ENCODE measurements at regions not wholly inside any gene's neighbourhood (a gene's known extent, or its start where the extent isn't known, plus 50 kb on each side); places are given as distances from the start of the nearest gene placed in this dataset.

DNA sequence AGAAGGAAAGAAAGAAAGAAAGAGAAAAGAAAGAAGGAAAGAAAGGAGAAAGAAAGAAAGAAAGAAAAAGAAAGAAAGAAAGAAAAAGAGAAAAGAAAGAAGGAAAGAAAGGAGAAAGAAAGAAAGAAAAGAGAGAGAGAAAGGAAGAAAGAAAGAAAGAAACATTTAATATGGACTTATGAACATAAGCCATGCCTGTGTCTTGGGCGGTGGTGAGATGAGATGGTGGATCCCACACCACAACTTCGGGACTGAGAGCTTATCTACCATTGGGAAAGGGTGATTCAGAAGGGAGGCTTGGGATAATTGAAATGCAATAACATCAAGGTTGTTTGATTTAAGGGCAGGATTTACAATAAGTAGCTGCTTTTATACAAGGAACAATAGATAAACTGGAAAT is 843.9 kb upstream of the AUTS2 start:
- FAIRE-seq (no peak), DNase-seq (no peak)
- Histone ChIP-seq H3K27me3 (ENCODE audit: control insufficient read depth in 3 of 3, insufficient read depth in 3 of 3, low read length in 3 of 3) (no peaks in the 10 kb centered on the region), H3K36me3 (ENCODE audit: control insufficient read depth in 3 of 3, insufficient read depth in 2 of 3, low read depth in 1 of 3, low read length in 3 of 3) (no peaks in the 10 kb centered on the region), H3K4me1 (ENCODE audit: control insufficient read depth in 3 of 3, insufficient read depth in 2 of 3, low read depth in 1 of 3, low read length in 2 of 3) (no peaks in the 10 kb centered on the region), H3K9me3 (ENCODE audit: control insufficient read depth in 2 of 2, insufficient read depth in 1 of 2, low read depth in 1 of 2, low read length in 1 of 2) (no peaks in the 10 kb centered on the region), H3K27ac (ENCODE audit: low read depth in 1 of 3, low read length in 2 of 3) (no peak overlapping the region), H3K4me3 (ENCODE audit: low read depth in 1 of 3, low read length in 3 of 3) (no peak overlapping the region)
- WGBS, 3 donors = 83 to 94% (median 87%) methylated on average over 2 of the region's 2 CpGs

DNA sequence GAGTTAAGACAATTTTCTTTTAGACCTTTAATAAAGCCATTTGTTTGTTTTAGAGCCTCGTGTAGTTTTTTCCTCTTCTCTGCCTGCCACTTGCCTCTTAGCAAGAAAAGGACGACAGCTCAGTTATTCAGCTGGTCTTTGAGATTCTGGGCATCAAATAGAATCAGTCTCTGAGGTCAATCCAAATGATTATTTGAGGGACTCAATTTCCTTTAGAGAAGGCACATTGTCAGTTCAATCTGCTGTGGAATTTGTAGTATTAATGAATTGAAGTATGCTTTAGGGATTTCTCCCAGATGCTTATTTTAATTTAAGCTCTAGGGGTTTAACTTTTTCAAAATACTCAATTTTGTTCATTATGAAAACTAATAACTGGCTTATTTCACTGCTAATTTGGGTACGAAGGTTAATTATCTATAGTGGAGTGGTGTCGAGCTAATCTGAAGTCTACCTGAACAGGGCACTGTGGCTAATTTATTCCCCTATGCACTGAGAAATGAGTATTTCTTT is 841.2 kb upstream of the AUTS2 start:
- Histone ChIP-seq H3K4me1 (ENCODE audit: control insufficient read depth in 3 of 3, insufficient read depth in 2 of 3, low read depth in 1 of 3, low read length in 2 of 3) (no peaks in the 10 kb centered on the region), H3K27ac (ENCODE audit: low read depth in 1 of 3, low read length in 2 of 3) (no peak overlapping the region), H3K27me3 (ENCODE audit: control insufficient read depth in 3 of 3, insufficient read depth in 3 of 3, low read length in 3 of 3) (no peaks in the 10 kb centered on the region), H3K36me3 (ENCODE audit: control insufficient read depth in 3 of 3, insufficient read depth in 2 of 3, low read depth in 1 of 3, low read length in 3 of 3) (no peaks in the 10 kb centered on the region), H3K4me3 (ENCODE audit: low read depth in 1 of 3, low read length in 3 of 3) (no peak overlapping the region), H3K9me3 (ENCODE audit: control insufficient read depth in 2 of 2, insufficient read depth in 1 of 2, low read depth in 1 of 2, low read length in 1 of 2) (peaks cover 0 to 3% of the 10 kb centered on the region in 2 donors)
- WGBS, 3 donors = 46 to 68% (median 50%) methylated on average over 4 of the region's 4 CpGs
- DNase-seq = no peak
- FAIRE-seq = no peak

DNA sequence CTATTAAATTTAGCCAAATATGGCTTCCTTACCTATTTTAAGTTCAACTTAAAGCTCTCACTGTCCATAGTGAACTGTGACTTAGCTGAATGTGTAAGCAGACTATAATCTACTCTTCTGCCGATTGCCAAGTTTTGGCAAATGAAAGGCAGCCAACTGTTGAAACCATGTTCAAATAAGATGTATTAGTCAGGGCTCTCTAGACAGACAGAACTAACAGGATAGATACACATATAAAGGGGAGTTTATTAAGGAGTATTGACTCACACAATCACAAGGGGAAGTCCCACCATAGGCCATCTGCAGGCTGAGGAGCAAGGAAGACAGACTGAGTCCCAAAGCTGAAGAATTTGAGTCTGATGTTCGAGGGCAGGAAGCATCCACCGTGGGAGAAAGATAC is 837.7 kb upstream of the AUTS2 start:
- Histone ChIP-seq H3K27me3 (ENCODE audit: control insufficient read depth in 3 of 3, insufficient read depth in 3 of 3, low read length in 3 of 3) (no peaks in the 10 kb centered on the region), H3K4me3 (ENCODE audit: low read depth in 1 of 3, low read length in 3 of 3) (no peak overlapping the region), H3K27ac (ENCODE audit: low read depth in 1 of 3, low read length in 2 of 3) (no peak overlapping the region), H3K9me3 (ENCODE audit: control insufficient read depth in 2 of 2, insufficient read depth in 1 of 2, low read depth in 1 of 2, low read length in 1 of 2) (peaks cover 0 to 18% of the 10 kb centered on the region in 2 donors), H3K4me1 (ENCODE audit: control insufficient read depth in 3 of 3, insufficient read depth in 2 of 3, low read depth in 1 of 3, low read length in 2 of 3) (no peaks in the 10 kb centered on the region), H3K36me3 (ENCODE audit: control insufficient read depth in 3 of 3, insufficient read depth in 2 of 3, low read depth in 1 of 3, low read length in 3 of 3) (no peaks in the 10 kb centered on the region)
- DNase-seq = no peak
- no peak for FAIRE-seq
- 82 to 88% (median 87%) methylated on average over 3 of the region's 3 CpGs for WGBS, 3 donors

DNA sequence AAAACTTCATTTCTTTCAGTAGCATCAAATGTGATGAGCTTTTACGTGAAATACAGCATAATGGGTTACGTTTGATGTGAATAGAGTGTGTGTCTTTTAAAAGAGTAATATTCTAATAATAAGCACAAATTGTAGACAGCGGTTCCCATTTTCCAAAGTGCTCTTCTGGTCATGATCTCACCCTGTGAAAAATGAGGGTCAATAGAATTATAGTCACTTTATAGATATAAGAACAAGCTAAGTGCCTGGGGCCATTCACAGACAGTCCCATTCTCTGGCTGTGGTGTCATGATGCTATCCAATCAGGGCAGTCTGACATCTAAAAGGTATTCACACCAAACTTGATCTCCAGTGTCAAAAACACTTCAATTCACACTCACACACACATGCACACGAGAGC is 830.8 kb upstream of the AUTS2 start:
- Histone ChIP-seq H3K36me3 (ENCODE audit: control insufficient read depth in 3 of 3, insufficient read depth in 2 of 3, low read depth in 1 of 3, low read length in 3 of 3) (no peaks in the 10 kb centered on the region), H3K27ac (ENCODE audit: low read depth in 1 of 3, low read length in 2 of 3) (no peak overlapping the region), H3K4me3 (ENCODE audit: low read depth in 1 of 3, low read length in 3 of 3) (no peak overlapping the region), H3K9me3 (ENCODE audit: control insufficient read depth in 2 of 2, insufficient read depth in 1 of 2, low read depth in 1 of 2, low read length in 1 of 2) (peaks cover 0 to 11% of the 10 kb centered on the region in 2 donors), H3K27me3 (ENCODE audit: control insufficient read depth in 3 of 3, insufficient read depth in 3 of 3, low read length in 3 of 3) (no peaks in the 10 kb centered on the region), H3K4me1 (ENCODE audit: control insufficient read depth in 3 of 3, insufficient read depth in 2 of 3, low read depth in 1 of 3, low read length in 2 of 3) (no peaks in the 10 kb centered on the region)
- WGBS, 3 donors = 68 to 87% (median 75%) methylated on average over 4 of the region's 4 CpGs
- DNase-seq = no peak
- no peak for FAIRE-seq

DNA sequence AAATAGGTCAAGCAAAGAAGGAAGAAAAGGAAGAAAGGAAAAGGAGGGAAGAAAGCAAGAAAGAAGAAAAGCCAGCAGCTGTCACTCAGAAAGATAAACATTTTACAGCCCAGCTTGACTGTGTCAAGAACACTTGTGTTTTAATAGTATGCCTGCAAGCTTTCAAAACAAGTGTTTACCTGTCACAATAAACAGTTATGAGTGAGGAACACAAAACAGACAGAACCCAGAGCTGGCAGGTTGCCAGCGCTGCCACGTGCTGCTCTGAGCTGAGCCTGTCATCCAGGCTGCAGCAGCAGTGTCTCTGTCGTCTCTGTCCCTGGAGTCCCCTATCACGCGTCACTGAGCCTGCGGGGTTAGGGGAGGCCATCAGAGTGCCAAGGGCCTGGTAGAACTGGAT is 827.6 kb upstream of the AUTS2 start:
- peak in 1 of 2 donors; percentile 25 for DNase-seq
- Histone ChIP-seq H3K4me3 (ENCODE audit: low read depth in 1 of 3, low read length in 3 of 3) (no peak overlapping the region), H3K9me3 (ENCODE audit: control insufficient read depth in 2 of 2, insufficient read depth in 1 of 2, low read depth in 1 of 2, low read length in 1 of 2) (no peaks in the 10 kb centered on the region), H3K27me3 (ENCODE audit: control insufficient read depth in 3 of 3, insufficient read depth in 3 of 3, low read length in 3 of 3) (no peaks in the 10 kb centered on the region), H3K36me3 (ENCODE audit: control insufficient read depth in 3 of 3, insufficient read depth in 2 of 3, low read depth in 1 of 3, low read length in 3 of 3) (no peaks in the 10 kb centered on the region), H3K4me1 (ENCODE audit: control insufficient read depth in 3 of 3, insufficient read depth in 2 of 3, low read depth in 1 of 3, low read length in 2 of 3) (no peaks in the 10 kb centered on the region), H3K27ac (ENCODE audit: low read depth in 1 of 3, low read length in 2 of 3) (no peak overlapping the region)
- WGBS, 3 donors = 33 to 47% (median 35%) methylated on average over 6 of the region's 6 CpGs
- FAIRE-seq = no peak

DNA sequence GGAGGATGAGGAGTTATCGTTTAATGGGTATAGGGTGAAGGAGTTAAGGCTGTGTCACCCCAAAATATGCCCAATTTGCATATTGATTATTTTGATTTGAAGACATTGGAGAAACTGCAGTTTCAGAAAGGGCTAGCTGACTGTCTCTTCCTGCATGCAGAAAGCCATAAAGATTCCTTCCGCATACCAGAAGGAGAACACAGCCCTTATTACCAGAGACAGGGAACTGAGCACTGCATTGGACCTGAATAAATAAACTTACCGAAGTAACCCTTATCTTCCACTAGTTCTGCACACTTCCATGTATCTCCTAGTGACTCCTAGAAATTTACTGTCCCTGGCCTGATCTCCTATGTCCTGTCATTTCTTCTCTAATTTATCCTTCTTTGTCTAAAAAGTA is 821.9 kb upstream of the AUTS2 start:
- FAIRE-seq = no peak
- no peaks in the 10 kb centered on the region for H3K27me3 ChIP-seq (ENCODE audit: control insufficient read depth in 3 of 3, insufficient read depth in 3 of 3, low read length in 3 of 3)
- H3K36me3 ChIP-seq (ENCODE audit: control insufficient read depth in 3 of 3, insufficient read depth in 2 of 3, low read depth in 1 of 3, low read length in 3 of 3) = no peaks in the 10 kb centered on the region
- WGBS, 3 donors = 31 to 43% (median 40%) methylated on average over 3 of the region's 3 CpGs
- no peaks in the 10 kb centered on the region for H3K9me3 ChIP-seq (ENCODE audit: control insufficient read depth in 2 of 2, insufficient read depth in 1 of 2, low read depth in 1 of 2, low read length in 1 of 2)
- DNase-seq = peak; percentile 27 to 45
- H3K27ac ChIP-seq (ENCODE audit: low read depth in 1 of 3, low read length in 2 of 3) = no peak overlapping the region
- no peaks in the 10 kb centered on the region for H3K4me1 ChIP-seq (ENCODE audit: control insufficient read depth in 3 of 3, insufficient read depth in 2 of 3, low read depth in 1 of 3, low read length in 2 of 3)
- no peak overlapping the region for H3K4me3 ChIP-seq (ENCODE audit: low read depth in 1 of 3, low read length in 3 of 3)

DNA sequence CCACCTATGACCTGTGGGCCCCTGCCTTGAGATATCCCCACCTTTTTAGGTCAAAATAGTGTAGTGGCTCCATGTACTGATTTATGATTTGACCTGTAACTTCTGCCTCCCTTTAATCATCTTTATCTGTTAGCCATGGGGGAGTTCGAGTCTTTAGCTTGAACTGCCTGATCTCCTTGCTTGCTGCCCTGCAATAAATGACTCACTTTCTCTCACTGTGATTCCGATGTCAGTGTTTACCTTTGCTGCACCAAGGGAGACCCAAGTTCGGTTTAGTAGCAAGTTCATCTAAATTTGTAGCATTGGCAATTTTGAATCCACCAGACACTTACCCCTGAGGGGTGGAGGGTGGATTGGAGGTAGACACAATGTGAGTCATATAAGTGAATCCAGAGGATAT is 814.6 kb upstream of the AUTS2 start:
- no peak for FAIRE-seq
- Histone ChIP-seq H3K36me3 (ENCODE audit: control insufficient read depth in 3 of 3, insufficient read depth in 2 of 3, low read depth in 1 of 3, low read length in 3 of 3) (no peaks in the 10 kb centered on the region), H3K4me1 (ENCODE audit: control insufficient read depth in 3 of 3, insufficient read depth in 2 of 3, low read depth in 1 of 3, low read length in 2 of 3) (no peaks in the 10 kb centered on the region), H3K4me3 (ENCODE audit: low read depth in 1 of 3, low read length in 3 of 3) (no peak overlapping the region), H3K27ac (ENCODE audit: low read depth in 1 of 3, low read length in 2 of 3) (no peak overlapping the region), H3K9me3 (ENCODE audit: control insufficient read depth in 2 of 2, insufficient read depth in 1 of 2, low read depth in 1 of 2, low read length in 1 of 2) (no peaks in the 10 kb centered on the region), H3K27me3 (ENCODE audit: control insufficient read depth in 3 of 3, insufficient read depth in 3 of 3, low read length in 3 of 3) (no peaks in the 10 kb centered on the region)
- peak in 1 of 2 donors; percentile 23 for DNase-seq
- WGBS, 3 donors = 15 to 46% (median 18%) methylated on average over 3 of the region's 3 CpGs

DNA sequence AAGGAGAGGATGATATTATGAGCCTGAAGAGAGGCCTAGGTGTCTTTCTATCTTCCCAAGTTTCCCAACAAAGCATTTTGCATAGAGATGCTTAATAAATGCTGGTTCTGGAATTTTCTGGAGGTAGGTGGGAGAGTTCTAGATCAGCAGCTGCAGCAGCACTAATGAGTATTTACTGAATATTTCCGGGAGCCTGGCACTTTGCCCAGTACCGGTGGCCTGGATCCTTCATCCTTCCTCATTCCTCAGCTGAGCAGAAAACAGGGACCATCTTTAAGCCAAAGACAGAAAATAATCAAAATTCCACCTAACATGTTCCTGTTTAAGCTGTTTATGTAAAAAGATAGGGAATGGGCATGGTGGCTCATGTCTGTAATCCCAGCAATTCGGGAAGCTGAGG is 813.2 kb upstream of the AUTS2 start:
- FAIRE-seq = no peak
- 23 to 27% (median 27%) methylated on average over 3 of the region's 3 CpGs for WGBS, 3 donors
- no peaks in the 10 kb centered on the region for H3K27me3 ChIP-seq (ENCODE audit: control insufficient read depth in 3 of 3, insufficient read depth in 3 of 3, low read length in 3 of 3)
- H3K4me1 ChIP-seq (ENCODE audit: control insufficient read depth in 3 of 3, insufficient read depth in 2 of 3, low read depth in 1 of 3, low read length in 2 of 3) = no peaks in the 10 kb centered on the region
- H3K27ac ChIP-seq (ENCODE audit: low read depth in 1 of 3, low read length in 2 of 3) = no peak overlapping the region
- no peak for DNase-seq
- H3K9me3 ChIP-seq (ENCODE audit: control insufficient read depth in 2 of 2, insufficient read depth in 1 of 2, low read depth in 1 of 2, low read length in 1 of 2) = no peaks in the 10 kb centered on the region
- no peaks in the 10 kb centered on the region for H3K36me3 ChIP-seq (ENCODE audit: control insufficient read depth in 3 of 3, insufficient read depth in 2 of 3, low read depth in 1 of 3, low read length in 3 of 3)
- no peak overlapping the region for H3K4me3 ChIP-seq (ENCODE audit: low read depth in 1 of 3, low read length in 3 of 3)

DNA sequence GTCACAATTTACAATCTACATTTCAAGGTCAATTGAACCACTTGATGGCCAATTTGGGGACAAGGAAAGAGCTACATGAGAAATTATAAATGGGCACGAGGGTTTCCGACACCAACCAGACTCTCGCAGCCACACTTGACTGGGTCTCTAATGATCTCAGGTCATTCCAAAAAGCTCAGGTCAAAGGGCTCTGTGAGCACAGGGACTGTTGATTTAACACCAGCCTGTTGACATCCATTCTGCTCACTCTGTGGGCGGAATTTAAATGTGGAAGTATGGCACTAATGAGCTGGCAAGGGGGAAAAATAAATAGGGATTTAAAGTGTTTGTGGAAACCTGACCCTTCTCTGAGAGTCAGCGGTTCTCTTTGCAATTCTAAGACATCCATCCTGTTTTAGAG is 810.7 kb upstream of the AUTS2 start:
- DNase-seq = no peak
- no peak for FAIRE-seq

More for the DNA sequence above, 810.7 kb upstream of the AUTS2 start:
- H3K4me3 ChIP-seq (ENCODE audit: low read depth in 1 of 3, low read length in 3 of 3) = no peak overlapping the region
- WGBS, 3 donors = 66 to 75% (median 73%) methylated on average over 5 of the region's 5 CpGs
- no peaks in the 10 kb centered on the region for H3K36me3 ChIP-seq (ENCODE audit: control insufficient read depth in 3 of 3, insufficient read depth in 2 of 3, low read depth in 1 of 3, low read length in 3 of 3)
- H3K4me1 ChIP-seq (ENCODE audit: control insufficient read depth in 3 of 3, insufficient read depth in 2 of 3, low read depth in 1 of 3, low read length in 2 of 3) = no peaks in the 10 kb centered on the region
- H3K27ac ChIP-seq (ENCODE audit: low read depth in 1 of 3, low read length in 2 of 3) = no peak overlapping the region
- no peaks in the 10 kb centered on the region for H3K27me3 ChIP-seq (ENCODE audit: control insufficient read depth in 3 of 3, insufficient read depth in 3 of 3, low read length in 3 of 3)
- H3K9me3 ChIP-seq (ENCODE audit: control insufficient read depth in 2 of 2, insufficient read depth in 1 of 2, low read depth in 1 of 2, low read length in 1 of 2) = no peaks in the 10 kb centered on the region

Data from small intestine (tissue), 7 donors.